Sigmoid colon (tissue), 6 donors: ENCODE measurements at regions not wholly inside any gene's neighbourhood (a gene's known extent, or its start where the extent isn't known, plus 50 kb on each side); places are given as distances from the start of the nearest gene placed in this dataset.
"Not testable (repeated sequence)": the region's sequence is repeated elsewhere in the genome, so short reads cannot be mapped to it uniquely, and the experiment has no call there.

Experiments used
- DNase-seq: peaks from one replicate; pipeline ENCODE4 v3.0.0-alpha.2; 2019
- H3K27ac ChIP-seq, 4 donors: fragments of 200-600 bp; sonication (generic); one replicate each; pipeline ENCODE4 v1.5.1; 2016 to 2019; ENCODE audit warnings: mild to moderate bottlenecking in 1 of 4
- H3K27me3 ChIP-seq, 3 donors: fragments of 200-600 bp; sonication (generic); one replicate each; pipeline ENCODE4 v1.5.1; 2019; ENCODE audit warnings: mild to moderate bottlenecking in 1 of 3
- H3K36me3 ChIP-seq, 4 donors: fragments of 200-600 bp; sonication (generic); one replicate each; pipeline ENCODE4 v1.5.1; 2016 to 2019
- H3K4me1 ChIP-seq, 4 donors: fragments of 200-600 bp; sonication (generic); one replicate each; pipeline ENCODE4 v1.5.1; 2017 to 2019
- H3K4me3 ChIP-seq, 4 donors: fragments of 200-600 bp; sonication (generic); one replicate each; pipeline ENCODE4 v1.5.1; 2017 to 2019; ENCODE audit warnings: mild to moderate bottlenecking in 2 of 4, moderate library complexity in 1 of 4
- H3K9me3 ChIP-seq, 4 donors: fragments of 200-600 bp in 3 of 4; sonication (generic) in 3 of 4; one replicate each; pipeline versions ENCODE4 v1.5.1 to v1.6.1; 2013 to 2019
- EP300 ChIP-seq, 4 donors: sonication (generic); formaldehyde crosslinking; IDR thresholded peaks; one replicate each; pipeline ENCODE4 v1.6.1; 2017; ENCODE audit warnings: antibody characterized with exemption in 4 of 4
- POLR2A ChIP-seq, 2 donors: fragments of 450-650 bp; IDR thresholded peaks; one replicate each; pipeline ENCODE4 v1.6.1; 2016; ENCODE audit warnings: antibody characterized with exemption in 2 of 2, mild to moderate bottlenecking in 2 of 2, moderate library complexity in 2 of 2
- POLR2AphosphoS5 ChIP-seq, 4 donors: sonication (generic); formaldehyde crosslinking; IDR thresholded peaks; one replicate each; pipeline ENCODE4 v1.6.1; 2017; ENCODE audit warnings: antibody characterized with exemption in 4 of 4
- WGBS, 2 donors: extraction: QIAGEN DNeasy Blood & Tissue Kit; methylation state at CpG; one replicate each; pipeline ENCODE4 v1.1.7; 2013; 5-methylcytosine and 5-hydroxymethylcytosine counted together
- intact Hi-C: fragments of 100-400 bp; cut with DNase I; formaldehyde crosslinking; loops from one replicate; pipeline ENCODE4 v1.15.1; 2023
- TF ChIP-seq, protein P1 (sequence below), 4 experiments: fragments of 450-650 bp in 3 of 4; fragments of 200-600 bp in 1 of 4; IDR thresholded peaks; one replicate each; pipeline ENCODE4 v1.5.1; 2016 to 2019; ENCODE audit warnings: antibody characterized with exemption in 4 of 4, mild to moderate bottlenecking in 3 of 4, moderate library complexity in 2 of 4
- donor health status: healthy with polysubstance abuse.
- donor health status: healthy.

- intact Hi-C loops = no loop called here
These were observed 305.2 kb upstream of the MIS18BP1 start for GRCh38 chr14:45558183-45558582.

GRCh38 chr14:45553981-45554380, 301.0 kb upstream of the MIS18BP1 start:
- no peaks in the 10 kb centered on the region for H3K9me3 ChIP-seq
- H3K4me1 ChIP-seq = peaks cover 0 to 35% (median 24%) of the 10 kb centered on the region in 4 donors
- intact Hi-C loops = no loop called here
- H3K27me3 ChIP-seq = no peaks in the 10 kb centered on the region
- no peak overlapping the region for H3K4me3 ChIP-seq
- H3K27ac ChIP-seq = peak overlapping the region in 3 of 4 donors; percentile 13 to 37 (median 33)
- no peaks in the 10 kb centered on the region for H3K36me3 ChIP-seq
- DNase-seq = no peak
- whole genome bisulfite sequencing, 2 donors = 27 to 58% methylated on average over 1 of the region's 1 CpG
- TF ChIP-seq, protein P1, sequence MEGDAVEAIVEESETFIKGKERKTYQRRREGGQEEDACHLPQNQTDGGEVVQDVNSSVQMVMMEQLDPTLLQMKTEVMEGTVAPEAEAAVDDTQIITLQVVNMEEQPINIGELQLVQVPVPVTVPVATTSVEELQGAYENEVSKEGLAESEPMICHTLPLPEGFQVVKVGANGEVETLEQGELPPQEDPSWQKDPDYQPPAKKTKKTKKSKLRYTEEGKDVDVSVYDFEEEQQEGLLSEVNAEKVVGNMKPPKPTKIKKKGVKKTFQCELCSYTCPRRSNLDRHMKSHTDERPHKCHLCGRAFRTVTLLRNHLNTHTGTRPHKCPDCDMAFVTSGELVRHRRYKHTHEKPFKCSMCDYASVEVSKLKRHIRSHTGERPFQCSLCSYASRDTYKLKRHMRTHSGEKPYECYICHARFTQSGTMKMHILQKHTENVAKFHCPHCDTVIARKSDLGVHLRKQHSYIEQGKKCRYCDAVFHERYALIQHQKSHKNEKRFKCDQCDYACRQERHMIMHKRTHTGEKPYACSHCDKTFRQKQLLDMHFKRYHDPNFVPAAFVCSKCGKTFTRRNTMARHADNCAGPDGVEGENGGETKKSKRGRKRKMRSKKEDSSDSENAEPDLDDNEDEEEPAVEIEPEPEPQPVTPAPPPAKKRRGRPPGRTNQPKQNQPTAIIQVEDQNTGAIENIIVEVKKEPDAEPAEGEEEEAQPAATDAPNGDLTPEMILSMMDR (IDR thresholded peaks at IDR 0.05) = no peak
- no peak for TF ChIP-seq EP300 (IDR thresholded peaks at IDR 0.05)
- no peak for TF ChIP-seq POLR2A (IDR thresholded peaks at IDR 0.05)
- TF ChIP-seq POLR2AphosphoS5 (IDR thresholded peaks at IDR 0.05) = no peak

More at GRCh38 chr14:45558183-45558582, 305.2 kb upstream of the MIS18BP1 start:
- TF ChIP-seq EP300 (IDR thresholded peaks at IDR 0.05) (no peak), POLR2A (IDR thresholded peaks at IDR 0.05) (no peak), POLR2AphosphoS5 (IDR thresholded peaks at IDR 0.05) (no peak)
- TF ChIP-seq, protein P1 (IDR thresholded peaks at IDR 0.05) = no peak
- Histone ChIP-seq H3K27me3 (no peaks in the 10 kb centered on the region), H3K9me3 (no peaks in the 10 kb centered on the region), H3K4me1 (peaks cover 0 to 21% (median 14%) of the 10 kb centered on the region in 4 donors), H3K36me3 (no peaks in the 10 kb centered on the region), H3K4me3 (no peak overlapping the region), H3K27ac (no peak overlapping the region)
- no peak for DNase-seq

GRCh38 chr14:45551240-45551820, 298.3 kb upstream of the MIS18BP1 start:
- H3K9me3 ChIP-seq, H3K27me3 ChIP-seq, H3K27ac ChIP-seq, H3K36me3 ChIP-seq, intact Hi-C loops, DNase-seq, H3K4me3 ChIP-seq: not testable (repeated sequence)
- peaks cover 0 to 35% (median 24%) of the 10 kb centered on the region in 4 donors for H3K4me1 ChIP-seq
- WGBS, 2 donors = 13 to 44% methylated on average over 16 of the region's 16 CpGs

- no peak for TF ChIP-seq POLR2AphosphoS5 (IDR thresholded peaks at IDR 0.05)
- TF ChIP-seq POLR2A (IDR thresholded peaks at IDR 0.05) = no peak
- TF ChIP-seq EP300 (IDR thresholded peaks at IDR 0.05) = no peak
- TF ChIP-seq, protein P1 (IDR thresholded peaks at IDR 0.05) = no peak
- Histone ChIP-seq H3K4me1 (no peaks in the 10 kb centered on the region), H3K36me3 (no peaks in the 10 kb centered on the region), H3K4me3 (no peak overlapping the region), H3K9me3 (no peaks in the 10 kb centered on the region), H3K27ac (no peak overlapping the region), H3K27me3 (no peaks in the 10 kb centered on the region)
- DNase-seq = no peak
- WGBS, 2 donors = 75 to 77% methylated on average over 2 of the region's 2 CpGs
- intact Hi-C loops = no loop called here
These were observed 278.0 kb upstream of the MIS18BP1 start for GRCh38 chr14:45531022-45531421.

GRCh38 chr14:45526715-45527549, 273.9 kb upstream of the MIS18BP1 start:
- Histone ChIP-seq H3K4me3 (no peak overlapping the region), H3K4me1 (no peaks in the 10 kb centered on the region), H3K27me3 (no peaks in the 10 kb centered on the region), H3K9me3 (peaks cover 0 to 3% (median 0%) of the 10 kb centered on the region in 4 donors), H3K36me3 (no peaks in the 10 kb centered on the region), H3K27ac (no peak overlapping the region)
- intact Hi-C loops = loop anchor here (2.0 kb wide), 1 partner anchor 100 kb away; no protein-coding TSS in a partner anchor
- no peak for TF ChIP-seq POLR2A (IDR thresholded peaks at IDR 0.05)
- TF ChIP-seq, protein P1 (IDR thresholded peaks at IDR 0.05) = peak in 1 of 4 experiments; percentile 34
- no peak for DNase-seq
- WGBS, 2 donors = 66 to 69% methylated on average over 14 of the region's 14 CpGs
